DOHH2 (cell line): ENCODE measurements at regions not wholly inside any gene's neighbourhood (a gene's known extent, or its start where the extent isn't known, plus 50 kb on each side); places are given as distances from the start of the nearest gene placed in this dataset.

ENCODE experiments used
- H3F3A ChIP-seq: fragments of 200-600 bp; sonication (generic), shearing (Covaris generic); 2 replicates; pipeline ENCODE4 v1.6.0; 2016; ENCODE audit warnings: antibody characterized with exemption, mild to moderate bottlenecking; ENCODE audit not compliant: control insufficient read depth, insufficient read depth
- H3K27ac ChIP-seq: fragments of 200-600 bp; sonication (generic); 2 replicates; pipeline ENCODE4 v1.5.1; 2014; ENCODE audit warnings: low read depth, mild to moderate bottlenecking, low read length, moderate library complexity
- H3K27me3 ChIP-seq: fragments of 200-600 bp; sonication (generic); 2 replicates; pipeline ENCODE4 v1.6.1; 2014; ENCODE audit warnings: mild to moderate bottlenecking, low read length, mixed read lengths; ENCODE audit not compliant: control insufficient read depth
- H3K36me3 ChIP-seq: fragments of 200-600 bp; sonication (generic); 2 replicates; pipeline ENCODE4 v1.6.1; 2014; ENCODE audit warnings: mild to moderate bottlenecking, low read length, moderate library complexity, mixed read lengths; ENCODE audit not compliant: control insufficient read depth
- H3K4me1 ChIP-seq: fragments of 200-600 bp; sonication (generic); 2 replicates; pipeline ENCODE4 v1.6.1; 2014; ENCODE audit warnings: mild to moderate bottlenecking, low read length, mixed read lengths; ENCODE audit not compliant: control insufficient read depth
- H3K4me2 ChIP-seq: fragments of 200-600 bp; sonication (generic); 2 replicates; pipeline ENCODE4 v1.6.0; 2014; ENCODE audit warnings: mild to moderate bottlenecking, low read length, moderate library complexity
- H3K4me3 ChIP-seq: fragments of 200-600 bp; sonication (generic); 2 replicates; pipeline ENCODE4 v1.5.1; 2014; ENCODE audit warnings: mild to moderate bottlenecking, low read length, mixed read lengths
- H3K79me2 ChIP-seq: fragments of 200-600 bp; sonication (generic); 2 replicates; pipeline ENCODE4 v1.6.1; 2014; ENCODE audit warnings: mild to moderate bottlenecking, low read length, mixed read lengths; ENCODE audit not compliant: control insufficient read depth
- H3K9me2 ChIP-seq: fragments of 200-600 bp; sonication (generic); replicated peaks from 2 replicates; pipeline ENCODE4 v1.6.1; 2014; ENCODE audit warnings: mild to moderate bottlenecking, low read length, mixed read lengths; ENCODE audit not compliant: control insufficient read depth
- H3K9me3 ChIP-seq: fragments of 200-600 bp; sonication (generic); 2 replicates; pipeline ENCODE4 v1.6.1; 2014; ENCODE audit warnings: antibody characterized with exemption, low read length, mixed read lengths; ENCODE audit not compliant: control insufficient read depth, insufficient read depth
- H4K20me1 ChIP-seq: fragments of 200-600 bp; sonication (generic); 2 replicates; pipeline ENCODE4 v1.6.0; 2014; ENCODE audit warnings: low read depth, mild to moderate bottlenecking, antibody characterized with exemption, low read length, moderate library complexity; ENCODE audit not compliant: control insufficient read depth, insufficient read depth
- EZH2phosphoT487 ChIP-seq: fragments of 200-600 bp; sonication (generic); IDR thresholded peaks from 2 replicates; pipeline ENCODE4 v1.6.1; 2017; ENCODE audit warnings: borderline replicate concordance, mild to moderate bottlenecking, antibody characterized with exemption, low read length, moderate library complexity, mixed read lengths
- TF ChIP-seq, protein P1 (sequence below): fragments of 200-600 bp; sonication (generic); IDR thresholded peaks from one replicate; pipeline ENCODE4 v1.5.1; 2014; ENCODE audit warnings: antibody characterized with exemption, mild to moderate bottlenecking, low read depth, low read length; ENCODE audit not compliant: poor library complexity, severe bottlenecking

DNA sequence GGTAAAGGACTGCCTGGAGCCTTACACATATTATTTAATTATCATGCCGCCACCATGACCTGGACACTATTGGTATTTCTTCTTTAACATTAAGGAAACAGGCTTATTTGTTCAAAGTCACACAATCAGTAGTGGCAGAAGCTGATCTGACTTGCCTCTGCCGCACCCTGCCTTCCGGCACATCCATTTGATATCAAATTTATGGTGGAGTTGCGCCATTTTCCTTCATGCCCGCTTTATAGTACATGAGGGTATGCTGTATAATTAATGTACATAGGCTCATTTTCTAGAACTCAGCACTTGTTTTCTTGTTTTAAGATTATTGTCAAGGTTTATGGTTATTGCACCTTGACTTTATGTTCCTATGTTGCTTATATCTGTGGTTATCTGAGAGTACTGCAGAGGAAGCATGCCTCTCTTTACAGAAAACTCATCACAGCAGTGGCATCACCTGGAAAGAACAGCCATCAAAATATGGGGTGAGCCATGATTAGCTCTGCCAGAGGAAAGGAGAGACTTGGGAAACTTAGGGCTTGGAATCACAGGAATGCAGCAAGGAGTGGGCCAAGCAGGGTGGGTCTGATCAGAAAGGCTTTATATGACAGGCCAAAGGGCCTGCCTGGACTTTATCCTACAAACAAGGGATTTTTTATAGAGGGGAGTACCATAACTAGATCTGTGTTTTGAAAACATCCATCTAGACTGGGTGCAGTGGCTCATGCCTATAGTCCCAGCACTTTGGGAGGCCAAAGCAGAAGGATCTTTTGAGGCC lies 72.2 kb upstream of the GJB5 start:
- TF ChIP-seq, protein P1, sequence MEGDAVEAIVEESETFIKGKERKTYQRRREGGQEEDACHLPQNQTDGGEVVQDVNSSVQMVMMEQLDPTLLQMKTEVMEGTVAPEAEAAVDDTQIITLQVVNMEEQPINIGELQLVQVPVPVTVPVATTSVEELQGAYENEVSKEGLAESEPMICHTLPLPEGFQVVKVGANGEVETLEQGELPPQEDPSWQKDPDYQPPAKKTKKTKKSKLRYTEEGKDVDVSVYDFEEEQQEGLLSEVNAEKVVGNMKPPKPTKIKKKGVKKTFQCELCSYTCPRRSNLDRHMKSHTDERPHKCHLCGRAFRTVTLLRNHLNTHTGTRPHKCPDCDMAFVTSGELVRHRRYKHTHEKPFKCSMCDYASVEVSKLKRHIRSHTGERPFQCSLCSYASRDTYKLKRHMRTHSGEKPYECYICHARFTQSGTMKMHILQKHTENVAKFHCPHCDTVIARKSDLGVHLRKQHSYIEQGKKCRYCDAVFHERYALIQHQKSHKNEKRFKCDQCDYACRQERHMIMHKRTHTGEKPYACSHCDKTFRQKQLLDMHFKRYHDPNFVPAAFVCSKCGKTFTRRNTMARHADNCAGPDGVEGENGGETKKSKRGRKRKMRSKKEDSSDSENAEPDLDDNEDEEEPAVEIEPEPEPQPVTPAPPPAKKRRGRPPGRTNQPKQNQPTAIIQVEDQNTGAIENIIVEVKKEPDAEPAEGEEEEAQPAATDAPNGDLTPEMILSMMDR: no peak
- TF ChIP-seq EZH2phosphoT487: no peak
- Histone ChIP-seq H3K27ac (no peak overlapping the region), H3K4me2 (no peak overlapping the region), H3K79me2 (no peaks in the 10 kb centered on the region), H4K20me1 (no peaks in the 10 kb centered on the region), H3K9me2 (no peaks in the 10 kb centered on the region), H3F3A (no peaks in the 10 kb centered on the region), H3K4me1 (no peaks in the 10 kb centered on the region), H3K9me3 (no peaks in the 10 kb centered on the region), H3K27me3 (peaks cover 24% of the 10 kb centered on the region), H3K36me3 (no peaks in the 10 kb centered on the region), H3K4me3 (no peak overlapping the region)

GRCh38 chr1:34683616-34684015 lies 71.2 kb upstream of the GJB5 start:
- Histone ChIP-seq H4K20me1 (no peaks in the 10 kb centered on the region), H3F3A (no peaks in the 10 kb centered on the region), H3K4me3 (no peak overlapping the region), H3K4me2 (no peak overlapping the region), H3K4me1 (no peaks in the 10 kb centered on the region), H3K36me3 (no peaks in the 10 kb centered on the region), H3K9me3 (no peaks in the 10 kb centered on the region), H3K9me2 (no peaks in the 10 kb centered on the region), H3K79me2 (no peaks in the 10 kb centered on the region), H3K27me3 (peaks cover 21% of the 10 kb centered on the region), H3K27ac (no peak overlapping the region)
- TF ChIP-seq, protein P1: no peak
- TF ChIP-seq EZH2phosphoT487: no peak

DNA sequence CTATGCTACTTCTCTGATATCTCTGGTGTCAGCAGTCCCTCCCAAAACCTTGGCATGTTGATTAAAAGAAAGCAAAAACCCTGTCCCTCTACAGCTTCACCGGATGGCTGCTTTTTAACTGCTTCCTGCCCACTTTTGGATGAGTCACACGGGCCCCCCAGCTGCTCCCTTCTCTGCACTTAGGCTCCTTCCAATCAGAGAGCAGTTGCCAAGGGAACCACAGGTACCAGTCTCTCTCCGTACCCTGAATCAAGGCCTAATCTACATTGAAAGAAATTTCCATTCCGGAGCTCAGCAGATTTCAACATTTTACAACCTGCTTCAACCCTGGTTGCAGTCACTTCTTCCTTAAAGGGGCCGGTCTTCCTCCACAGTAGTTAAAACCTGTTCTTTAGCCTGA lies 70.6 kb upstream of the GJB5 start:
- no peak for TF ChIP-seq EZH2phosphoT487
- TF ChIP-seq, protein P1: no peak
- Histone ChIP-seq H3K9me2 (no peaks in the 10 kb centered on the region), H3K9me3 (no peaks in the 10 kb centered on the region), H3K27ac (no peak overlapping the region), H3K36me3 (no peaks in the 10 kb centered on the region), H3K4me3 (no peak overlapping the region), H3F3A (no peaks in the 10 kb centered on the region), H3K79me2 (no peaks in the 10 kb centered on the region), H3K4me2 (no peak overlapping the region), H3K4me1 (no peaks in the 10 kb centered on the region), H4K20me1 (no peaks in the 10 kb centered on the region), H3K27me3 (peaks cover 21% of the 10 kb centered on the region)
